DLD1 (cell line): ENCODE measurements at regions not wholly inside any gene's neighbourhood (a gene's known extent, or its start where the extent isn't known, plus 50 kb on each side); places are given as distances from the start of the nearest gene placed in this dataset.
"Not testable (repeated sequence)": the region's sequence is repeated elsewhere in the genome, so short reads cannot be mapped to it uniquely, and the experiment has no call there.

Experiments used
- in situ Hi-C: cut with HindIII; loops from 2 replicates; pipeline ENCODE4 v1.10.0; 2017; ENCODE audit warnings: low sequenced_read_pairs

DNA sequence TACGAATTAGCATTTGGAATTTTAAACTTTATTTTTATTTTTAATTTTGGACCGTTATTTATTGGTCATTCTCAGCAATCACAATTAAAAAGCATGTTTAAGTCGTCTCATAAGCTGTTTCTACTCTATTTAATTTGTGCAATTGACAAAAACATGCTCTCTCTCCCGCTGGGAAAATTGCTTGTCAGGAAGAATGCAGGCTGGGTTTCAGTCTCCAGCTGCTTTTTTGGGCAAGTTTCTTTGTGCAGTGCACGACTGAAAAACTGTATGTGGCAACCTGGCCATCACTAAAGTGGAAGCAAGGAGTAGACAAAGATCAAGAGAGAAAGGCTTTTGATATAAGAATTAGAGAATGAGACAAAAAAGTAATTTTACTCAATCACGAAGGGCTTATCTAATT lies 941.5 kb upstream of the MDGA2 start:
- in situ Hi-C loops, result no loop called here

GRCh38 chr14:48615618-48616017 lies 940.2 kb upstream of the MDGA2 start:
- in situ Hi-C loops, result no loop called here

DNA sequence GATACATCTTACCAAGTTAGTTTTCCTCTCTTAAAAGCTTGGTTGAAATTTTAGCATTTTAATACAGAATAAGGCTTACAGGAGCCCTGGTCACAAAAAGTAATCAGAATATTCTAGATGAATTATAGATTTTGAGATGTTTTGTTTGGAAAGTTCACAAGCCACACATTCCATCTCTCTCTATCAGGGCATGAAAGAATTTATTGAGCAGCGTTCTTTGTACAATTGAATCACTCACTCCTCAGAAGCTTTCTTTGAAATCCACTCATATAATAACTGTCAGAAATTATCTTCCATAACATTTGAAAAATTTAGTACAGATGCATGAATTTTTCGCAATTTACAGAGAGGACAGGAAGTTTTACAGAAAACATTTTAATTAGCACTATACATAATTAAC lies 938.6 kb upstream of the MDGA2 start:
- in situ Hi-C loops, result no loop called here

- in situ Hi-C loops, result not testable (repeated sequence)
Measured at GRCh38 chr14:48606960-48607359, 931.6 kb upstream of the MDGA2 start.

- in situ Hi-C loops, result no loop called here
Measured at GRCh38 chr14:48598458-48598857, 923.1 kb upstream of the MDGA2 start.

DNA sequence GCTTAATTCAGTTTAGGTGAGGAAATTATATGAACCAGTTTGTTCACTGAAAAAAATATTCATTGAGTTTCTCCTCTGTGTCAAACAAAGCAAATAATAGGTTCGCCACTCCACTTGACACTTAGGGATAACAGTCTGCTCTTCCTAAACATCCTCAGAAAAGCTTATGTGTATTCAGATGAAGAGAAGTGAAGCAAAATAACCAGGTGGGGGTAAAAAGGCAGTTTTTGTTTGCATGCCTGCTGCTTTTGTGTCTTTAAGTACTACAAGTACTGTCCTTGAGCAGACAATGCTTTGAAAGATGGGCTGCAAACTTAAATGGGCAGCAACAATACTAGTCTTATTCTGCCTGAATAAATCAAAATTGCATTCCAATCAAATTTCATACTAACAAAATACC lies 910.7 kb upstream of the MDGA2 start:
- in situ Hi-C loops, result no loop called here

GRCh38 chr14:48584031-48584430 lies 908.6 kb upstream of the MDGA2 start:
- in situ Hi-C loops, result no loop called here

DNA sequence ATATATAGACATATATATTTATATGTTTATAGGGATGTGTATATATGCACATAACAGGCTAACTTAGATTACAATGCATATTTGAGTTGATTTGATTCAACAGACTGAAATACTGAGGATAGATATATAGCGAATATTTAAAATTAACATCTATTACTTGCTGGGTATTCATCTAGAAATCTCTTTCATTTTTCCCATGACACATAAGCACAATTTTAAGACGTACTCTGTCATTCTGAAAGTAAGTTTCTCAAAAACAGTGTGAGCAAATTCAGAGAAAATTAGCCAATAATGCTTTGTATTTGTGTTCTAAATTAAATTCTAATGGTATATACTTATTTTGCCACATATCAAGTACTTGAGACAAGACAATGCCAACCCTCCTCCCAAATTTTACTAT lies 907.5 kb upstream of the MDGA2 start:
- in situ Hi-C loops, result no loop called here

- in situ Hi-C loops, result no loop called here
Measured at GRCh38 chr14:48580692-48581091, 905.3 kb upstream of the MDGA2 start.

DNA sequence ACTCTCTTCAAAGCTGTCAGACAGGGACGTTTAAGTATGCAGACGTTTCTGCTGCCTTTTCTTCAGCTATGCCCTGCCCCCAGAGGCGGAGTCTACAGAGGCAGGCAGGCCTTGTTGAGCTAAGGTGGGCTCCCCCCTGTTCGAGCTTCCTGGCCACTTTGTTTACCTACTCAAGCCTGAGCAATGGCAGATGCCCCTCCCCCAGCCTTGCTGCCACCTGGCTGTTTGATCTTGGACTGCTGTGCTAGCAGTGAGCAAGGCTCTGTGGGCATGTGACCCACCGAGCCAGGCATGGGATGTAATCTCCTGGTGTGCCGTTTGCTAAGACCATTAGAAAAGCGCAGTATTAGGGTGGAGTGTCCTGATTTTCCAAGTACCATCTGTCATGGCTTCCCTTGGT lies 900.4 kb upstream of the MDGA2 start:
- in situ Hi-C loops, result no loop called here

DNA sequence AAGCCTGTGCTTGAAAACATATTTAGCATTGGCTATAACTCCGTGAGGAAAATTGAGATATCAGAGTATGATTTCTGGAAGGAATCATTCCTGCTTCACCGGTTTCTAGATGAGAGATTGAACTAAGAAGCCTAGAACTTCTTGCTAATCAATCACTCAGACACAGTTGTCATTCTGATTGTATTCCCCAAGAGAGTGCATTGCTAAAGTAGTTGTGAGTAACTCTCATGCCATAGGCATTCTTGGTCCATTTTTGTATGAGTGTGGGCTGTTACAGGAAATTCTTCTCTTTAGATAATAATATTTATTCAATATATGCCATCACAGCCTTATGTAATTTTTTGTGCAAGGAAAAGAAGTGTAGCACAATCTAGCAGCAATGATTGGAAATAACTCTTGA lies 893.3 kb upstream of the MDGA2 start:
- in situ Hi-C loops, result no loop called here

DNA sequence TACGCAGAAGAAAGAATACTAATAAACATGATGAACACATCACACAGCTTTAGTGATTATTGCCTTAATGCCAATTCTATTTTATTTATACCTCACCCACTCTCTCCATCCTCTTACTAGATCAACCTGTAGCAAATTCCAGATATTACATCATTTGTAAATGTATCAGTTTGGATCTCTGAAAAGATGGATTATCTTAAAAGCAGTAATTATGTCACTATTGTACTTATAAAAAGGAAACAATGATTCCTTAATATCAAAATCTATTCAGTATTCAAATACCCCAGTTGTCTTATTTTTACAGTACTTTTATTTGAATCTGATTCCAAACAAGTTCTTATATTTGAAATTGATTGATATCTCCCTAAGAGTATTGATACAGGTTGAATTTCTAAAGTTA lies 892.8 kb upstream of the MDGA2 start:
- in situ Hi-C loops, result no loop called here

DNA sequence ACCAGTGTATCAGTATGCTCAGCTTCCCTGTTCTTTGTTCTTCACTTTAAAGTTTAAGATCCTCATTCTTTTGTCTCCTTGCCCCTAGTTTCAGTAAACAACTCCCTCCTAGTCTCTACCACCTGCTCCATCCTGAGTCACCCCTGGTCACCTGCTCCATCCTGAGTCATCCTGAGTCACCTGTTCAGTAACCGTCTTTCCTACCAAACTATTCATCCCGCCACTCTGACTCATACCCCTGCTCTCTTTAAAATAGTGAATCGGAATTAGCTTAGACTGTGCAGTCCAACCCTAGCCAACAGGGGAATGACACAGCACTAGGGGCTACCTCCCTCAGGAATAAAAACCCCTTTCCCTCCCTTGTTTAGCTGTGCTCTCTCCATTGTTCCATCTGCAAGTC lies 888.1 kb upstream of the MDGA2 start:
- in situ Hi-C loops, result no loop called here

DNA sequence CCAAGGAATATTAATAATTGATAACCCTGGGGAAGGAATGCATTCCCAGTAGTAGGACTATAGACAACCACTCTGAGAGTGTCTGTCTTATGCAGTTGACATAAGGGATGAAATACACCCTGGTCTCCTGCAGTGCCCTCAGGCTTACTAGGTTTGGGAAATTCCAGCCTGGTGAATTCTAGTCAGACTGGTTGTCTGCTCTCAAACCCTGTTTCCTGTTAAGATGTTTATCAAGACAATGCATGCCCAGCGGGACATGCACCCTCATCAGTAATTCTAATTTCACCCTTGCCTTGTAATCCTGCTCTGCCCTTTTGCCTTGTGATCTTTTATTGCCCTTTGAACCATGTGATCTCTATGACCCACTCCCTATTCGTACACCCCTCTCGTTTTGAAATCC lies 886.0 kb upstream of the MDGA2 start:
- in situ Hi-C loops, result not testable (repeated sequence)

DNA sequence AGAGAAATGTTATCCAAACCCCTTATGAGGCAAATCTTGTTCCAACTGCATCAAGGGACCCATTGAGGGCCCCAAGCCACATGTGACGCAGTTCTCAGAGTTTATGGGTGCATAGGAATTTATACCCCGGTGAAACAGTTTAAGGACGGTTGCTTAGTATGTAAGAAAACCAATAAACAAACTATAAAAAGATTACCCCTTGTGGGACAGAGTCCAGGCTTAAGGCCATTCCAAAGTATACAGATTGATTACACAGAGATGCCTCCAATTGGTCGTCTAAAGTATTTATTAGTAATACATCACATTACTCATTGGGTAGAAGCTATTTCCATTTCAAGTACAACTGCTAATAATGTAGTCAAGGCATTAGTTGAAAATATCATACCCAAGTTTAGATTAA lies 885.0 kb upstream of the MDGA2 start:
- in situ Hi-C loops, result no loop called here

DNA sequence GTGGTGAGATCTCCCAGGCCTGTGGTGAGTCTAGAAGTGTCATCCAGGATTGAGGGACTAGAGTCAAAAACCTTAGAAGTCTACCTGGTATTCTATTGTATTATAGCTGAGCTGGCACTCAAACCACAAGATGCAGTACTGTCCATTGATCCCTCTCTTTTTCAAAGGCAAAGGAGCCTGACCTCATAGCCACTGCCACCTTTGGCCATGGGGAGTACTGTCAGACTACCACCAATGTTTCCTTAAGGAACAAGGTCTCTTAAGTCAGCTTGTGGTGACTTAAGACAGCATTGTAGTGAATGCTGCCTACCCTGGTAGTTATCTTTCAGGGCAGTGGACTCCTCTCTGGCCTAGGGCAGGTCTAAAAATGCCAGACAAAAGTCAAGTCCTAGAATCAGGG lies 878.0 kb upstream of the MDGA2 start:
- in situ Hi-C loops, result no loop called here

DNA sequence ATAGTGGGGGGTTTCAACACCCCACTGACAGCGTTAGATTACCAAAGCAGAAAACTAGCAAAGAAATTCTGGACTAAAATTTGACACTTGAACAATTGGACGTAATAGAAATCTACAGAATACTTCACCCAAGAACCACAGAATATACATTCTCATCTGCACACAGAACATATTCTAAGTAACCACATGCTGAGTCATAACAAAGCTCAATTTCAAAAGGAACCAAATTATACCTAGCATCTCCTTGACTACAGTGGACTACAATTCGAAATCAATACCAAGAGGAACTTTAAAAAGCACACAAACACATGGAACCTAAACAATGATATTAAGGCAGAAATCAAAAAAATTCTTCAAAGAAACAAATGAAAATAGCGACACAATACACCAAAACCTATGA lies 871.6 kb upstream of the MDGA2 start:
- in situ Hi-C loops, result no loop called here

DNA sequence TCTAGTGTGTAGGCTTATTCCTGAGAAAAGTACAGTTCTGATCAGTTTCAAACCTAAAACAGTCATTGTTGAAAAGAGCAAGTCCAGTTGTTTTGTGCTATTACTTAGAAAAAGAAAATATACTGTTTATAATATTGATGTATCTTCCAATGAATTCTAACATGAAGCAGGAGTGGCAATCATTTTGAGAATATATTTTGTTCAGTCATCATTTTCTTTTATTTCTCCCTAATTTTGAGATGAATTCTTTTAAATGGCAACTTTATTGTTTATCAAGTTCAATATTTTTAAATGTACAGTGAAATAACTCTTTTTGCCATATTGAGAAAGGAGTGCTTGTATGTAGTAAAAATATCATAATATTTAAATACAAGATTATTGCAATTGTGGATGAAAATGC lies 862.2 kb upstream of the MDGA2 start:
- in situ Hi-C loops, result no loop called here

DNA sequence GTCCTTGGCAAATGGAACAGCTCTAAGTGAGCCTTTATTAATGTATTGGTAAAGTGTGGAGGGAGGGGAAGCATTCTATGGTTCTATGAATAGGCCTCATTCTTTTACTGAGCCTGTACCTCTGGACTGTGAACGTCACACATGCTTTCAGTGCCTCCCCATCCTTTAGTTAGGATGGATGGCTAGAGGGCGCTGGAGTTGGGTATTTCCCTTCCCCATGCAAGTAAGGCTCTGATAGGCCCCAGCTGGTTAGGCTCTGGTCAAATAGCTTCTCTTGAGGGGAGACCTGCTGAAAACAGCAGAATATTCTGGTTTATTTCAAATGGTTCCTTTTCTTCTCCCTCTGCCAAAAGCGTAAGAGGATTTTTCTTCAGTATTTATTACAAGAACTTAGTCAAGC lies 860.9 kb upstream of the MDGA2 start:
- in situ Hi-C loops, result no loop called here

DNA sequence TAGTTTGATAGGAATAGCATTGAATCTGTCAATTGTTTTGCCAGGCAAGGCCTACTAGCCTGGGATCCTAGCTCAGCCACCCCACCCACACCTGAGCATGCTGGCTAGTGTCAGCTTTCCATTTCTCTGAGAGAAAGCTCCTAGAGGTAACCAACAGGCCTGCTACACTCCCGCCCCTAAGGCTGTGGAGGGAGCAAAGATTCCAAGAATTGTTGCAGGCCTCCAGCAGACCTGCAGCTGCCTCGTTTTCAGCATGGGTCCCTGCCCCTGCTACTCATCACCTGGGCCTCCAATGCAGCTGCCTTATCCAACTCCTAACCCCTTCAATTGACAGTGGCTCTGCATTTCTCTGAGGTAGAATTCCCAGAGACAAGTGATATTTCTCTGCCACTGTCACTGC lies 852.4 kb upstream of the MDGA2 start:
- in situ Hi-C loops, result no loop called here

GRCh38 chr14:48526307-48526706 lies 850.9 kb upstream of the MDGA2 start:
- in situ Hi-C loops, result no loop called here

DNA sequence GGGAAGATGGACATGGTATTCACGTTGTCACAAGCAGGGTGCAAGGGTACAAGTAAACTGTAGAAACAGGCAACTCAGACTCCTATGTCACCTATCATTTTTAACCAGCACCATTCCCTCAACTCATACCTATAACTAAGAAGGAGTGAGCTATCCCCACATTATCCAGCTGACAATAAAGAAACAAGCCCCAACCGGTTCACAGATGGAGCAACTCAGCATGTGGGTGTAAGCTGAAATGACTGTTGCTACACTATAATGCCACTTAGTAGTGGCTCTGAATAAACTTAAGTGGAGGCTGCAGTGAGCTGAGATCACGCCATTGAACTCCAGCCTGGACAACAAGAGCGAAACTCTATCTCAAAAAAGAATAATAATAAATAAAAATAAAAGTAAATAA lies 829.5 kb upstream of the MDGA2 start:
- in situ Hi-C loops, result no loop called here

DNA sequence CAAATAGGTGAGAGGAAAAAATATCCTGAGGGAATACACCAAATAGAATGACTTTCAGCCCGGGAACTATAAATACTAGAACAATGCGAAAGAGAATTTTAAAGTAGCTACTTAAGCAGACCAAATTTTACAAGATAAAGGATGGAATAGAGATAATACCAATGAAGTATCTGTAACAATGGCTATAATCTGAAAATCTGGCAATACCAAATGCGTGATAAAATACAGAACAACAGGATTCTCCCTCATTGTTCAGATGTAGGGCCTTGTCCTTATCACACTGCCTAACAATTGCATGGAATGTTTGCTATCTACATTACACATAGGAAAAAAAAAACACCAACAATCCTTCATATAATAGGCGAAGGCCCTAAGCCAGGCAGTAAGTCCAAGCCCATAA lies 815.4 kb upstream of the MDGA2 start:
- in situ Hi-C loops, result no loop called here

DNA sequence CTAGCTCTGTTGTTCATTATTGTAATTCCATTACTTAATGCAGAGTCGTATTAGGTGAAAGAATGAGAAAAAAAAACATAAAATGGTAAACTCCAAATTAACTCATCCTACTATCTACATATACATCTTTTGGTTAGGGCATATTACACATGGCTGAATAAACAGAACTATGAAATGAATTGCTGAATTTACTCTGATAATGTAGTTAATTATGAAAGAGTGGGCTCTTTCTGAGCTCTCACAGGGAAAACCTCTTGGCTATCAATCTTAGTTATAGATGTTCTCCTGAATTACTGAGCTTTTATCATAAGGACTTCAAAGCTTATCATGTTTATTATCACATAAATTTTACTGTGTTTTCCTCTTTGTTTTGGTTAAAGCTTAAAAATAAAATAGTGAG lies 798.5 kb upstream of the MDGA2 start:
- in situ Hi-C loops, result no loop called here
